ENCODE measurements at regions not wholly inside any gene's neighbourhood (a gene's known extent, or its start where the extent isn't known, plus 50 kb on each side); places are given as distances from the start of the nearest gene placed in this dataset.
A peak's percentile ranks its signal among the peaks of the same experiment; 100 is the strongest.

GRCh38 chr6:14310960-14311359, 193.4 kb downstream of the CD83 start:
- ATAC-seq, result no peak
- H3K4me3 Mint-ChIP-seq, result no peak overlapping the region
- CTCF ChIA-PET, result no interaction called here

GRCh38 chr6:14312587-14312986, 195.0 kb downstream of the CD83 start:
- no peaks in the 10 kb centered on the region for H3K36me3 Mint-ChIP-seq
- no peaks in the 10 kb centered on the region for H3K27me3 Mint-ChIP-seq
- CTCF ChIA-PET, result no interaction called here
- H3K4me3 Mint-ChIP-seq, result no peak overlapping the region
- peaks cover 23% of the 10 kb centered on the region for H3K4me1 Mint-ChIP-seq
- no peak overlapping the region for H3K27ac Mint-ChIP-seq
- DNase-seq (no peak), ATAC-seq (no peak)
- no peaks in the 10 kb centered on the region for H3K9me3 Mint-ChIP-seq (ENCODE audit: low read depth)

More at GRCh38 chr6:14310960-14311359, 193.4 kb downstream of the CD83 start:
- H3K27me3 Mint-ChIP-seq, result no peaks in the 10 kb centered on the region
- H3K27ac Mint-ChIP-seq, result no peak overlapping the region
- no peaks in the 10 kb centered on the region for H3K36me3 Mint-ChIP-seq
- H3K9me3 Mint-ChIP-seq (ENCODE audit: low read depth), result no peaks in the 10 kb centered on the region
- no peak for DNase-seq
- peaks cover 10% of the 10 kb centered on the region for H3K4me1 Mint-ChIP-seq

- Mint-ChIP-seq H3K9me3 (ENCODE audit: low read depth) (no peaks in the 10 kb centered on the region), H3K36me3 (no peaks in the 10 kb centered on the region), H3K4me1 (peaks cover 23% of the 10 kb centered on the region), H3K4me3 (no peak overlapping the region), H3K27me3 (no peaks in the 10 kb centered on the region), H3K27ac (no peak overlapping the region)
- DNase-seq (no peak), ATAC-seq (no peak)
- CTCF ChIA-PET, result no interaction called here
Measured at GRCh38 chr6:14313248-14313647, 195.7 kb downstream of the CD83 start.

DNA sequence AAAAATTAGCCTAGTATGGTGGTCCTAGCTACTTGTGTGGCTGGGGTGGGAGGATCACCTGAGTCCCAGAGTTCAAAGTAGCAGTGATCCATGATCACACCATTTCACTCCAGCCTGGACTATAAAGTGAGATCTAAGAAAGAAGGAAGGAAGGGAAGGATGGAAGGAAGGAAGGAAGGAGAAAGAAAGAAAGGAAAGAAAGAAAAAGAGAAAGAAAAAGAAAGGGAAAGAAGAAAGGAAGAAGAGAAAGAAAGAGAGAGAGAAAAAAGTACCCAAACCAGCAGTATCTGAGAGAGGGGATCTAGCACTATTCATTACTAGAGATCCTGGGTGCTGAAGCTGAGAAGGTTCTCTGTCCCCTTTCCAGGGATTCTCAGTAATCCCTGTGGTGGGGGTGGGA, 197.8 kb downstream of the CD83 start:
- CTCF ChIA-PET, result no interaction called here
- no peaks in the 10 kb centered on the region for H3K27me3 Mint-ChIP-seq

GRCh38 chr6:14316651-14317386, 199.2 kb downstream of the CD83 start:
- H3K36me3 Mint-ChIP-seq, result no peaks in the 10 kb centered on the region
- peak; percentile 53 for DNase-seq
- no peak overlapping the region for H3K4me3 Mint-ChIP-seq
- peak; percentile 70 for ATAC-seq
- H3K4me1 Mint-ChIP-seq, result peaks cover 23% of the 10 kb centered on the region
- CTCF ChIA-PET, result interaction anchor here (1.3 to 1.5 kb wide), 3 partner anchors 9 to 228 kb away, joined by 3 to 5 read pairs (median 4); no protein-coding TSS in a partner anchor
- H3K27me3 Mint-ChIP-seq, result no peaks in the 10 kb centered on the region
- no peak overlapping the region for H3K27ac Mint-ChIP-seq
- H3K9me3 Mint-ChIP-seq (ENCODE audit: low read depth), result no peaks in the 10 kb centered on the region

More for the DNA sequence above, 197.8 kb downstream of the CD83 start:
- Mint-ChIP-seq H3K4me3 (no peak overlapping the region), H3K9me3 (ENCODE audit: low read depth) (no peaks in the 10 kb centered on the region), H3K4me1 (peaks cover 23% of the 10 kb centered on the region), H3K36me3 (no peaks in the 10 kb centered on the region), H3K27ac (no peak overlapping the region)
- ATAC-seq, result no peak
- no peak for DNase-seq

- no peak for ATAC-seq
Measured at GRCh38 chr6:14317387-14317970, 199.9 kb downstream of the CD83 start.

DNA sequence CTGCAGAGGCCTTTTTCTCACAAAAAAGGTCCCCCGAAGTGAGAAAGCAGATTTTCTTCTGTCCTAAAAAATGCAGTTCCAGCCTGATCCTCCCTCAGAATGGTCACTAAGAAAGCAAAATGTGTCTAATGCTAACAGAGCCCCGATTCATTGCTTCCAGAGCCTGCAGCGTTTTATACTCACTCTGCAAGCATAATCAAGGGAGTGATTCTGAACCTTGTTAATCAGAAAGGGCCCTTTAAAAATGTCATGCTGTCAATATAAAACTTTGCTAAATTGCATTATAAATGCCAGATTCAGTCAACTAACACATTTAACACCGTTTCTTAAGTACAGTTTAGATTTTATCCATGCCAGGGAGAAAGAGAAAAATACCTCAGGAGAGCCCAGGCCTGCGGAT, 202.8 kb downstream of the CD83 start:
- CTCF ChIA-PET, result no interaction called here

More at GRCh38 chr6:14317387-14317970, 199.9 kb downstream of the CD83 start:
- Mint-ChIP-seq H3K4me3 (no peak overlapping the region), H3K27me3 (no peaks in the 10 kb centered on the region), H3K4me1 (peaks cover 23% of the 10 kb centered on the region), H3K27ac (no peak overlapping the region), H3K36me3 (no peaks in the 10 kb centered on the region), H3K9me3 (ENCODE audit: low read depth) (no peaks in the 10 kb centered on the region)
- CTCF ChIA-PET, result interaction anchor here (1.3 to 1.5 kb wide), 3 partner anchors 8 to 228 kb away, joined by 3 to 5 read pairs (median 4); no protein-coding TSS in a partner anchor
- DNase-seq, result no peak

GRCh38 chr6:14321992-14322772, 204.6 kb downstream of the CD83 start:
- CTCF ChIA-PET, result no interaction called here
- Mint-ChIP-seq H3K9me3 (ENCODE audit: low read depth) (no peaks in the 10 kb centered on the region), H3K36me3 (no peaks in the 10 kb centered on the region), H3K27ac (no peak overlapping the region), H3K4me1 (peaks cover 3% of the 10 kb centered on the region), H3K4me3 (no peak overlapping the region), H3K27me3 (peaks cover 6% of the 10 kb centered on the region)
- no peak for ATAC-seq
- DNase-seq, result no peak

More for the DNA sequence above, 202.8 kb downstream of the CD83 start:
- no peaks in the 10 kb centered on the region for H3K9me3 Mint-ChIP-seq (ENCODE audit: low read depth)
- no peak overlapping the region for H3K27ac Mint-ChIP-seq
- H3K27me3 Mint-ChIP-seq, result peaks cover 3% of the 10 kb centered on the region
- no peak for DNase-seq
- no peaks in the 10 kb centered on the region for H3K36me3 Mint-ChIP-seq
- peaks cover 17% of the 10 kb centered on the region for H3K4me1 Mint-ChIP-seq
- ATAC-seq, result no peak
- no peak overlapping the region for H3K4me3 Mint-ChIP-seq

DNA sequence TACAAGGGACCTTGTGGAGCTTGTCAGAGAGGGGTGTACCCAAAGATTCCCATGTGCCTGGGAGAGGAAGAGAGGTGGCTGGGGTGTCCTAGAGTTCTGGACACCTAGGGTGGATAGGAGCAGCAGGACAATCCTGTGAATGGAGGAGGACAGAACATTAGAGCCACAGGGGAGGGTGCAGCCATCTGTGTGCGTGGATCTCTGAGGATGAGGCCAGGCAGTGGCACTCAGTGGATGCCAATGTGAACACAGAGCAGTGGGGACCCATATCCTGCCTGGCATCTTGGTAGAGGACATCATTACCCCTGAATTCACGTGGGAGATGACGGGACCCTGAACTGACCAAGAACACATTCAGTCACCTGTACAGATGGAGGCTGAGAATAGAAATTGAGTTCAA, 205.3 kb downstream of the CD83 start:
- no peak overlapping the region for H3K4me3 Mint-ChIP-seq
- DNase-seq, result no peak
- no peak overlapping the region for H3K27ac Mint-ChIP-seq
- H3K9me3 Mint-ChIP-seq (ENCODE audit: low read depth), result no peaks in the 10 kb centered on the region
- ATAC-seq, result no peak
- H3K36me3 Mint-ChIP-seq, result no peaks in the 10 kb centered on the region
- no peaks in the 10 kb centered on the region for H3K4me1 Mint-ChIP-seq
- CTCF ChIA-PET, result interaction anchor here (0.9 kb wide), 1 partner anchor 112 kb away, joined by 3 read pairs; no protein-coding TSS in a partner anchor
- H3K27me3 Mint-ChIP-seq, result peaks cover 6% of the 10 kb centered on the region

DNA sequence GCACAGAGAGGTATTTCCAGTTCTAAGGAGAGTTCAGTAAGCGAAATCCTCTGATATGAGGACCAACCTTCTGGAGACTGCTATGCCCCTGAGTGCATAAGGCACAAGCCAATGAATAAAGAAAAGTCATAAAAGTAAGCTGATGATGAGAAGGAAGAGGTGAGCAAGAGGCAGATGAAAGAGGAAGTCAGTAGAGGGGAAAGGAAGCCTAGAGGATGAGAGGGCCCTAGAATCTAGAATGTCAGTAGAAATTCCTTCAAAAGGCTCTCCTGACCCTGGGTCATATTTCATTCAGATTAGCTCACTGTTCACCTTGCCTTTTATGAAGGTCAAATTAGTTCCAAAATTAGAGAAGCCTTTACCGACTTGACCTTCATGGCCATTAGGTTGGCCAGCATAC, 209.2 kb downstream of the CD83 start:
- DNase-seq (no peak), ATAC-seq (no peak)
- CTCF ChIA-PET, result interaction anchor here (1.2 to 2.1 kb wide), 2 partner anchors 9 to 80 kb away, joined by 3 to 4 read pairs; no protein-coding TSS in a partner anchor
- H3K27ac Mint-ChIP-seq, result no peak overlapping the region
- H3K4me1 Mint-ChIP-seq, result no peaks in the 10 kb centered on the region
- peaks cover 6% of the 10 kb centered on the region for H3K27me3 Mint-ChIP-seq
- H3K4me3 Mint-ChIP-seq, result no peak overlapping the region
- no peaks in the 10 kb centered on the region for H3K36me3 Mint-ChIP-seq
- H3K9me3 Mint-ChIP-seq (ENCODE audit: low read depth), result no peaks in the 10 kb centered on the region

DNA sequence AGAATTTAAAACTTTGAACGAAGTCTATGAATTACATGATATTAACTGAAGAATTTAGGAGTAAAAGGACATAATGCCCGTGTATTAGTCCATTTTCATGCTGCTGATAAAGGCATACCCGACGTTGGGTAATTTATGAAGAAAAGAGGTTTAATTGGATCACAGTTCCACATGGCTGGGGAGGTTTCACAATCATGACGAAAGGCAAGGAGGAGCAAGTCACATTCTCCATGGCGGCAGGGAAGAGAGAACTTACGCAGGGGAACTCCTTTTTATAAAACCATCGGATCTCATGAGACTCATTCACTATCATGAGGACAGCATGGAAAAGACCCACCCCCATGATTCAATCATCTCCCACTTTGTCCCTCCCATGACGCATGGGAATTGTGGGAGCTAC, 210.6 kb downstream of the CD83 start:
- Mint-ChIP-seq H3K9me3 (ENCODE audit: low read depth) (no peaks in the 10 kb centered on the region), H3K27ac (no peak overlapping the region), H3K4me1 (no peaks in the 10 kb centered on the region), H3K27me3 (peaks cover 6% of the 10 kb centered on the region), H3K4me3 (no peak overlapping the region), H3K36me3 (no peaks in the 10 kb centered on the region)
- ATAC-seq (no peak), DNase-seq (no peak)
- CTCF ChIA-PET, result no interaction called here

DNA sequence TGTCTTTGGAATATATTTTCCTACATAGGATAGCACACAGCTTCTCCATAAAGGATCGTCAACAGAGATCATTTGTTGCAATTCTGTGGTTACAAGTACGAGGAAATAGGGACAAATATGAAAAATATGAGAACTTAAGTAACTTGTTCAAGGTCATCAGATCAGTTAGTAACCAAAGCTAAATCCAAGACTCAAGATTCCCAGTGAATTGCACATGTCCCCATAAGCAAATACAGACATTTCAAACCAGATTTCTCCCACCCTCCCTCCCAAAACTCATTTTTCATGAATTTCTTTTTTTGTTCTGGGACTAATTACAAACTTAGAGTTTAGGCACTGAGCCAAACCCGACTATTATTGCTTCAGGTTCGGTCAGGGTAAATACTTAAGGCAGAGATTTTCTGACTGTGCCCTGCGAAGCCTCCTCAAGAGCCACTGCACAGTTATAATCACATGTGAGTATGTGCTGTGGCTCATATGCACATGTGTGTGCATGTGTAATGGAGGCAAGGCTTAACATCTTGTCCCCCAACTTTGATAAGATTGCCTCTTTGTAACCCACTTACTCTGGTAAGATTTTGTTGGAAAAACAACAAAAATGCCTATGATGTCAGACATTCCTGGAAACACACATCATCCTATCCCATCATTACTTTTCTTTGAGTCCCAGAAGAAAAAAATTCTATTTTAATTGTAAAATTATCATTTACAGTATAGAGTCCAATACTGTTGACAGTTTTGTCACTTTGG, 216.2 kb downstream of the CD83 start:
- Mint-ChIP-seq H3K27me3 (peaks cover 3% of the 10 kb centered on the region), H3K9me3 (ENCODE audit: low read depth) (peaks cover 2% of the 10 kb centered on the region)
- CTCF ChIA-PET, result no interaction called here

GRCh38 chr6:14335071-14335470, 217.5 kb downstream of the CD83 start:
- CTCF ChIA-PET, result no interaction called here
- H3K9me3 Mint-ChIP-seq (ENCODE audit: low read depth), result peaks cover 2% of the 10 kb centered on the region
- peaks cover 3% of the 10 kb centered on the region for H3K27me3 Mint-ChIP-seq
- no peak for DNase-seq
- no peak overlapping the region for H3K4me3 Mint-ChIP-seq
- no peaks in the 10 kb centered on the region for H3K36me3 Mint-ChIP-seq
- H3K27ac Mint-ChIP-seq, result no peak overlapping the region
- ATAC-seq, result no peak
- H3K4me1 Mint-ChIP-seq, result no peaks in the 10 kb centered on the region

More for the DNA sequence above, 216.2 kb downstream of the CD83 start:
- no peak for DNase-seq
- Mint-ChIP-seq H3K27ac (no peak overlapping the region), H3K4me1 (no peaks in the 10 kb centered on the region), H3K36me3 (no peaks in the 10 kb centered on the region), H3K4me3 (no peak overlapping the region)
- no peak for ATAC-seq
